IMR-90 (cell line): ENCODE measurements at regions not wholly inside any gene's neighbourhood (a gene's known extent, or its start where the extent isn't known, plus 50 kb on each side); places are given as distances from the start of the nearest gene placed in this dataset.

Experiments
- POLR2A ChIP-seq: IDR thresholded peaks from 2 replicates; pipeline ENCODE4 v1.6.1; 2012; ENCODE audit warnings: mild to moderate bottlenecking, low read depth, low read length
- TF ChIP-seq, protein P1 (sequence below): conservative IDR thresholded peaks from 2 replicates; pipeline ENCODE4 v1.5.1; 2012; ENCODE audit warnings: mild to moderate bottlenecking, low read depth, low read length, improper control_type of control experiment

- TF ChIP-seq, protein P1, sequence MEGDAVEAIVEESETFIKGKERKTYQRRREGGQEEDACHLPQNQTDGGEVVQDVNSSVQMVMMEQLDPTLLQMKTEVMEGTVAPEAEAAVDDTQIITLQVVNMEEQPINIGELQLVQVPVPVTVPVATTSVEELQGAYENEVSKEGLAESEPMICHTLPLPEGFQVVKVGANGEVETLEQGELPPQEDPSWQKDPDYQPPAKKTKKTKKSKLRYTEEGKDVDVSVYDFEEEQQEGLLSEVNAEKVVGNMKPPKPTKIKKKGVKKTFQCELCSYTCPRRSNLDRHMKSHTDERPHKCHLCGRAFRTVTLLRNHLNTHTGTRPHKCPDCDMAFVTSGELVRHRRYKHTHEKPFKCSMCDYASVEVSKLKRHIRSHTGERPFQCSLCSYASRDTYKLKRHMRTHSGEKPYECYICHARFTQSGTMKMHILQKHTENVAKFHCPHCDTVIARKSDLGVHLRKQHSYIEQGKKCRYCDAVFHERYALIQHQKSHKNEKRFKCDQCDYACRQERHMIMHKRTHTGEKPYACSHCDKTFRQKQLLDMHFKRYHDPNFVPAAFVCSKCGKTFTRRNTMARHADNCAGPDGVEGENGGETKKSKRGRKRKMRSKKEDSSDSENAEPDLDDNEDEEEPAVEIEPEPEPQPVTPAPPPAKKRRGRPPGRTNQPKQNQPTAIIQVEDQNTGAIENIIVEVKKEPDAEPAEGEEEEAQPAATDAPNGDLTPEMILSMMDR, result no peak
- TF ChIP-seq POLR2A, result no peak
Observed at GRCh38 chr21:28385845-28386244, 606.8 kb downstream of the LTN1 start.
